NCI-H82 (cell line): ENCODE measurements at regions not wholly inside any gene's neighbourhood (a gene's known extent, or its start where the extent isn't known, plus 50 kb on each side); places are given as distances from the start of the nearest gene placed in this dataset.

Experiments used
- DNase-seq: peaks from one replicate; lab custom pipeline; 2025; lab: John Stamatoyannopoulos, UW

DNA sequence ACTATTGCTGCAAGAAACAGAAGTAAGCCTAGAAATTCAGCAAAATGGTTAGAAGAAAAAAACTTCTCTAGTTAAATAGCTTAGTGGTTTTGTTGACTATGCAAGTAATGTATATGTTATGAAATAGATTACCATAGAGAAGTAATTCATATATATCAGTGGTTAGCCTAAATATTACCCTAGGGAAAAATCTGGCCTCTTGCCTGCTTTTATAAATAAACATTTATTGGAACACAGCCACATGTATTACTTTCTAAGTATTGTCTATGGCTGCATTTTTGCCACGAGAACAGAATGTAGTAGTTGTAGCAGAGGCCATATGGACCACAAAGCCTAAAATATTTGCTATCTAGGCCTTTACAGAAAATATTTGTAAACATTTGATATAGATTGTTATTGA is 1471.7 kb upstream of the PRR20A start:
- no peak for DNase-seq

DNA sequence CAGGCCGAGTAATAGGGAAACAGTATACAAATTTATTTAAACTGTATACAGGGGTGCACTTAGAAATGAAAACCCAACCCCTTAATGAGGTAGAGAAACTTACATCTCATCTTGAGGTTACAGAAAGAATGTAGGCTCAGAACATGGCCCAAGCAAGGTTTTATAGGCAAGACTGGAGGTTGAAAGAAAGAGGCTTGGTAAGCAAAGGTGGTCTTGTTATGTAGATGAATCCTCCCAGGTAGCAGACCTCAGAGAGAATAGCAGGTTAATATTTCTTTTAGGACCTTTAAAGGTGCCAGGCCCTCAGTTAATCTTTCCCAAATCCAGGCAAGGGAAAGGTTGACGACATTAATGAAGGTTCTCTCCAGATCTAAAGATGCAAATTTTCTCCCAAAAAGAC is 1466.8 kb upstream of the PRR20A start:
- DNase-seq: no peak

DNA sequence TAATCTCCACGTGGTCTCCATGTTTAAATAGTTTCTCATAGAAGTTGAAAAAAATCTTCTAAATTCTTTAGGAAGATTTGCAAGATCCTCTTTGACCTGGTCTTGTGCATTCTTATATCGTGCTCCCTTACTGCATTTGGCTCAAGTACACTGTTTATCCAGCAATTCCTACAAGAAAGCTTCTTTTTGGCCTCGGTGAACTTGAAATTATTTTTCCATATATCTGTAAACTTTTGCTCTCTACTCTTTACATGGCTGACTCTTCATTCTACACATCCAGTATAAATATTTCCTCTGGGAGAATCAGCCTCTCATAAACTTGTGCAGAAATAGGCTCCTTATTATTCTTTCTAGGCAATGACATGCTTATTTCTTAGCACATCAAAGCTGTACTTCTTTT is 1457.9 kb upstream of the PRR20A start:
- no peak for DNase-seq

DNA sequence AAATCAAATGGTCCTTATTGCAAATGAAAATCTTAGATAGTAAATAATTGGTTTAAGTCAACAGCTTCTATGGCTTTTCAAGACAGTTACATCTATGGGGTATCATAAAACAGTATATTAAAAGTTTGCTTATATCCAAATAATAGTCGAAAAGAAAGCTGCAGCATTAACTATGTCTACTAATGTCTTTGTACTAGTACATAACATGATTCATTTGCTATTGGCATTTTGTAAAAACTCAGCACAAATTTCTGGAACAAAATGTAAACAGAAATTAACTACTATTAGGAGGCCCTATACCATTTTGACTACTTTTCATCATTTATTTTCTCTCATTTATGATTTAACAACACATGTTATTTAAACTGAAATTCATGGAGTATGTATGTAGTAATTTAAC is 1435.2 kb upstream of the PRR20A start:
- DNase-seq: no peak

DNA sequence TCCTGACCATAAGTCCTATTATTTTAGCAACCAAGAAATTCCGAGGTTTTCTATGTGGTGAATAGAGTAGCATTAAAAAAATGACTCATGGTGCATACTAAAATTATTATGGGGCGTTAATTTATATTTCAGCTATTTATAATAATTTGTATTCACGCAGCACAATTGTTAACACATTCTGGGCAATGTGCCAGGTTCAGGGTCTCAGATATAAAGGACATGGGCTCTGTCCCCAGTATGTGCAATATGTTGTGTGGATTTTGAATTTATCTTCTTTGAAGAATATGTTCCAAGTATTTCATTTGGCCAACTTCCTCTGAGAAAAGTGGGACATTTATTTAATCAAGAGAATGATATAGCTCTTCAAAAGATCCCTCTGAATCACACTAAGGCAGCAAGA is 1434.7 kb upstream of the PRR20A start:
- DNase-seq: peak; percentile 27

DNA sequence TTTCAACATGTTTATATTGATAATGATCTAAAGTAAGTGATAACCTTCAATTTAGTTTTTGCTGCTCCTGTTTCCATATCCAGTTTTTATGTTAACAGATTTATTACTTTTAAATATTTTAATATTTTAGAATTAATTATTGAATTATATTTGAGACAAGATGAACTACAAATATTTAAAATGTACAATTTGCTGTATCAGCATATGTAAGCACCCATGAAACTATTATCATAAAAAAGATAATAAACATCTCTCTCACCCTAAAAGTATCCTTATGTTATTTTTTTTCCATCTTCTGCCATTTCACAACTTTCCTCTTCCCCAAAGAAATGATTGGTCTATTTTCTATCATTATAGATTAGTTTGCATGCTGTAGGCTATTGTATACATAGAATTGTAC is 1426.6 kb upstream of the PRR20A start:
- DNase-seq: no peak

DNA sequence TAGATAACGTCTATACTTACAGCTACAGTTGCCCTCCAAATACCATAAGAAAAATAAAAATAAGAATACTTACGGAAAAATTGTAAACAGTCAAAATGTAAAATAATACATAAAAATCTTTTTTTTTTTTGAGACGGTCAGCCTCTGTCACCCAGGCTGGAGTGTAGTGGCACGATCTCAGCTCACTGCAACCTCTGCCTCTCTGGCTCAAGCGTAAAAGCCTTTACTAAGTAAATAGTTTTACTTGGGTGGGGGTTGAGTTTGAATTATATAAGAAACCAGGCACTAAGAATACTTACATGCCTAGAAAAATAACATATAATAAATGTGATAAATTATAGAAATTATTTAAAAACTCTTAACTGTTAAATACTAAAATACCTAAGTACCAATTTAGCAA is 1413.0 kb upstream of the PRR20A start:
- DNase-seq: no peak

DNA sequence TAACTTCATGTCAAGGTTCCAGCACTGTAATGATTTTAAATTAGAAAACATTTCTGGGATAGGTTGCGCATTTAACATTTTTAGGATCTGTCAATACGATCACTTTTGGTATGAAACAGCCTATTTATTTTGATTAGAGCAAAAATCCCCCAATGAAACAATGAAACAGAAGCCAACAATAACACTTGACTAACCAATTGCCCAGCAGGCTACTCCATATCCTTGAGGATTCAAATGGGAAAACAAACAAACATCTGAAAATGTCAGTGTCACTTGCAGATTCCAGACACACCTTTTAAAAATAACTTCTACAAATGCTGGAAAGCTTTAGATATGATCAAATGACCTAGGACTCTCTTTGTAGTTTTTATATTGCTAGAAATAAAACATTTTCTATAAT is 1412.5 kb upstream of the PRR20A start:
- no peak for DNase-seq

DNA sequence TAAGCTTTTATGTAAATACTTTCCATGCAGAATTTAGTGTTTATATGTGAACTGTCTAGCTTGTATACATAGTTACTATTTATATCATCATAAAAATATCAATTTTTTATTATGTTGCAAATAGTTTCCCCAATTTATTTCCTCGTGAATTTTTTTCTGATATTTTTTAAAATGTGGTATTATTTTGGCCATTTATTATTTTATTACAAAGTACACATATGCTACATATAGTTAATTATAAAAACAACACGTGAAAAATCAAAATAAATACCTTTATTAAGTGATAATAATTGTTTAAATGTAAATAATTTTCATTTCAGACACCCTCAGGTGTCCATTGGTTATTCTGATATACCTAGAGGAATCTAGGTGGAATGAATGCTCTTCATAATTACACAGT is 1394.9 kb upstream of the PRR20A start:
- no peak for DNase-seq

DNA sequence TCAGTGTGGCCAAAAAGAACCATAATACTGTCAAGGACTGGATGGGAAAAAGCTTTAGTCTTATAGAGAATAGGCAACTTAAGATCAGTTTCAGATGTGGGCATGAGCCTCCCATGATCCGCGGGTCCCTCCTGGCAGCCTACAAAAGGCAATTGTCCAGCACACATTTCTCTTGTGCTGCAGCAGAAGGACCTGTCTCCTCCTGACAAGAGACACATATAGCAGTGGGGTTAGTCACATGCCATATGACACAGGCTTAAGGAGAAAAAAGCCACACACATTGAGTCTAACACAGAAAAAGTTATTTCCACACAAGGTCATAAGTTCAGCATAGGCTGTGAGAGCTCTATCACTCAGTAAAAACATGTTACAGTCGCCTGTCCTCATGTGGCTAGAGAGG is 1378.7 kb upstream of the PRR20A start:
- no peak for DNase-seq

DNA sequence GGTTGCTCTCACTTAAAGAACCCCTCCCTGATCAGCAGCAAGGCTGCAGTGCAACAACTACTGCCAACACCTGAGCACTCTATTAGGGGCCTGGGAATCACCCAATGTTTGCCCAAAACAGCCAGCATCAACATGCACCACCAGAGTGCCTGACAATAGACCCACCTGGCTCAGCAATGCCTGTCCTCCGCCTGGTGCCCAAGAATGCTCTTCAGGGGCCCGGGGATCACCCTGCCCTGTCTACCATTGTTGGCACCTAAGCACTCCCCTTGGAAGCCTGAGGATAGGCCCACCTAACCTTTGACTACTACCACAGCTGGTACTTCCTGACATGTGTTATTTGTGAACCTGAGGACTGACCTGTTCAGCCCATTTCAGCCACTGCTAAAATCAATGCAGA is 1363.1 kb upstream of the PRR20A start:
- DNase-seq: no peak

DNA sequence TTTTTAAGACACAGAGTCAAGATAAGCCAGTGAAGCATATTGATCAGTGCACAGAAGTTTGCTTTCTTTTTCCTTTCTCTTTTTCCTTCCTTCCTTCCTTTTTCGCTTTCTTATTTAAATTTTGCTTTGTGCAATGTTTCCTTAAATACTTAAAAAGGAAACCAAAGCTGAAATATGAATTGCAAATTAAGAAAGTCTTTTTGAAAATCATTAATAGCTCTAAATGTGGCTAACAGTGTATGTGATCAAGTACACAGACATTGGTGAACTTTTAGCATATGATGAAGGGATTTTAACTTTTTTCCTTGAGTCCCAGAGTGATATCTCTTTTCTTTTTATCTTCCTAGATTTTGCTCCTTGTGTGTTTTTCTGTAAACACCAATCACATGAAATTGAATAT is 1356.9 kb upstream of the PRR20A start:
- DNase-seq: no peak

DNA sequence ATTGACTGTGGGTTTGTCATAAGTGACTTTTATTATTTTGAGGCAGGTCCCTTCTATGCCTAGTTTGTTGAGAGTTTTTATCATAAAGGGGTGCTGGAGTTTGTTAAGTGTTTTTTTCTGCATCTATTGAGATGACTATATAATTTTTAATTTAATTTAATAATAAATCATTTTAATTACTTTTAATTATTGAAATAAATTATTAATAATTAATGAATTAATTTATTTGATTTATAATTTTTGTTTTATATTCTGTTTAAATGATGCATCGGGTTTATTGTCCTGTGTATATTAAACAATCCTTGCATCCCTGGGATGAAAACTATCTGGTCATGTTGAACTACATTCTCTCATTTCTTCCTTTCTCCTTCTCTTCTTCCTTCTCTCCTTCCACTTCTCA is 1352.2 kb upstream of the PRR20A start:
- no peak for DNase-seq

DNA sequence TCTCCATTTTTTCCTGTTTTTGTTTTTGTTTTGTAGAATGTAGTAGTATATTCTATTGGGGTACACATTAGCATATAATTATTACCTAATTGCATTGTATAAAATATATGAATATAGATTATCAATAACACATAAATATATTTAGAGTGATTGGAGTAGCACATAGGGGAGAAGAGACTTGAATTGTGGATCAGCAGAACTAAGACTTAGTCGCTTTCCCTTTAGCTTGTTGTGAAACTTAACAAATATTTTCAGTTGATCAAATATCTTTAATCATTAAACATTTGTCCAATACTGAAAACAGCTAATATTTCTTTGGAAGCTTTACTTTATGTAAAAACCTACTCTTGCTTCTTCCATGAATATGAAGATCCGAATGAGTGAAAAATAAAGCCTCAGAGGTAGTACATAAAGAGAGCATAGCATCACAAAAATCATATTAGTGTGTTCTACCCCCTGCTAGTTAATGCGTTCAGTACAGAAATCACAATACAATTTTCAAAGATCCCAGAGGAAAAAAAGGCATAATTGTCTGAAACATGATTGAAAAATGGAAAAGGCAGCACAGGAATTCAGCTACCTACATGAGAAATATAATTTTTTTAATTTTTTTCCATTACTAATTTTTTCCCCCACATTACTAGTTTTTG is 1348.0 kb upstream of the PRR20A start:
- no peak for DNase-seq

DNA sequence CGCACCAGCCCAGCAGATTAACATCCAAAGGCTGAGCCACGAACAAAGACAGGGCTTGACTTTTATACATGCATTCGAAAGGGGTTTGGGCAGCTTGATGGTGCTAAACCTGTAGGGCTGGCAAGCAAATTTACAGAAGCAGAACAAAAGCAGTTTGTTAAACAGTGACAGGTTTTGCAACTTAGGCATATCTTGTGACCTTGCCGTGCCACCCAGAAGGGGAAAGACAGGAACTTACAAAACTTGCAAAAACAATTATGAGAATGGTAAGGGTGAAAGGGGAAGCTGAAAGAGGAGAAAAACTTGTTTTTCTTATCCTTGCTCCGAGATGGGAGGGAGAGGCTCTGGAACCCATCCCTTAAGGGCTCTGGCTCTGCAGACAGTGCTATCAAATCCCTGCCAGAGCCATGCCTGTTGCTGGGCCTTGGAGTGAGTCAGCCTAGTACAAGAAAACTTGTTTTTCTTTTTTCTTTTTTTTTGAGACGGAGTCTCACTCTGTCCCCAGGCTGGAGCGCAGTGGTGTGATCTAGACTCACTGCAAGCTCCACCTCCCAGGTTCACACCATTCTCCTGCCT is 1325.2 kb upstream of the PRR20A start:
- DNase-seq: no peak

DNA sequence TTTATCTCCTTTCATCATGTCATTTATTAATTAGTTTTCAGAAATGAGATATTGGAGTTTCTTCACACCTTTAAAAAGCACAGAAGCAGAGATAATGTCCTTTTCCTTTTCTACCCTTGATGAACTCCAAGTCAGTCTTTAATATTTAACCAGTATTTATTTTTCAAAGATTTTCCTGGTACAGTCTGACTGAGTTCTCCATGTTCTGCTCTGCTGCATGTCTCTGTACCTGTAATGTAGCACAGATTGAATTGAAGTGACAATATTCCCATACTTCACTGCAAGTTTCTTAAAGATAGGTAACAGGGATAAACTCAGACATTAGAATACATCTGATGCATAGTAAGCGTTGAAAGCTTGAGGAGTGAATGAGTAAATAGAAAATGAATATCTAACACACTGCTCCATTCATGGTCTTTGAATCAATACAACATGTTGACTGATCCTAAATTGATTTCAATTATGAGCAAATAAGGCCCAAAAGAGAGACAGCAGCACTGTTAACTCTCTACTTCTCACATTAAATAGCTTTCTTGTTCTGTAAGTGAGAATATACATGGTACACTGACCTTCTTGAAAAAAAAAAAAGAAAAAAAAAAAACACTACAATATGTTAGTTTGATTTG is 1323.6 kb upstream of the PRR20A start:
- DNase-seq: no peak

DNA sequence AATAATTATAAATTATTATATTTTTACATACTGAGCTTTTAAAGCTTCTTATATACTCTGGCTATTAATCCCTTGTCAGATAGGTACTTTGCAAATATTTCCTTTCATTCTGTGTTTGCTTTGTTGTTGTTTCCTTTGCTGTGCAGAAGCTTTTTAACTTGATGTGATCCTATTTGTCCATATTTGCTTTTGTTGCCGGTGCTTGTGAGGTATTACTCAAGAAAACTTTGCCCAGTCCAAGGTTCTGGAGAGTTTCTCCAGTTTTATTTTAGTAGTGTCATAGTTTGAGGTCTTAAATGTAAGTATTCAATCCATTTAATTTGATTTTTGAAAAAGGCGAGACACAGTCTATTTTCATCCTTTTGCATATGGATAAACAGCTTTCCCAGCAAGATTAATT is 1319.9 kb upstream of the PRR20A start:
- DNase-seq: no peak

DNA sequence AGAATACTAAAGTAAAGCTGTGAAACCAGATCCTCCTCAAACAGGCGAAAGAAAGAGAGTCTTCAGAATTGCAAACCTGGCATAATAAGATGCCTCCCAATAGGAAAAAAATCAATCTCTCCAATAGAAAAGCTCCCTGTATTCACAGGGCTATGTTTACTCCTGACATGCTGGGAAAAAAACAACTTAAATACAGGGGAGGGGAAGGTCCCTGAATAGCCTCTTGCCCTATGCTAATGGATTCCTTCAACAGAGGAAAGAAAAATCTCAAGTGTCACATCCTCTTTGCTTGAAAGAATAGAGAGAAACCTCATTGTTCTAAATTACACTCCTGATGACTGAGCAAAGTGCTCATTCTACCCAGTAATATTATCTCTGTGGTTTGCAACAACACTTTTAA is 1271.1 kb upstream of the PRR20A start:
- no peak for DNase-seq

DNA sequence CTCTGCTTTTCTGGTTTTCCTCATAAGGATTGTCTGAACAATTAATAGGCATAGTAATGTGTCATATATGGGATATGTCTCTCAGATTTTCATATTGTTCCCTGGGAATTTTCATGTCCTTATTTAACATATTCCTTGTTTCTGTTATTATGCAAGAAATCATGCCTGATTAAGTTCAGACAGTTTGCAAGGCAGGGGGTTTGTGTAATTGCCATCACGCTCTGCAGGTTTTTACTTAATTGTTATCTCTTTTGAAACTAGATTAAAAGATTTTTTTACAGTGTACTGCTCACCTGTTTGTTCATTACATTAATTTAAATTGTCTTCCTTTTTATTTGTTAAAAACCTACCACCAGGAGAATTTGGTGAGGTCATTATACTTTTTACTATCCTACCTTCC is 1253.2 kb upstream of the PRR20A start:
- no peak for DNase-seq

DNA sequence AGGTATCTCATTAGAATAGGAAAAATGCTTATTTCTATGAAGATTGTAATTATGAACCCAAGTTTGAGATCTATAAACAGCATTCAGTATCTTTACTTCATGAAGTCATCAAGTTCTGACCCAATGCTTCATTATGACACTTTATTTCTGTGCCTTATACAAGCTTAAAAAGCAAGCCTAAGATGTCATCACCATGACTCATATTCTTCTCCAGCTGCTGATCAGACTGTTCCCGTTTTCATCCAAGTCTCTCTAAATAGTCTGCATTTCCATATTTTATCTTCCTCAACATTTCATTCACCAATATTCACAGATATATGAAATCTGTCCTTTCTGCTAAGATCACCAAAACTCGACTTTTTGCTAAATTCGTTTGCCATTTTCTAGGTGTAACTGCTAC is 1247.2 kb upstream of the PRR20A start:
- no peak for DNase-seq

DNA sequence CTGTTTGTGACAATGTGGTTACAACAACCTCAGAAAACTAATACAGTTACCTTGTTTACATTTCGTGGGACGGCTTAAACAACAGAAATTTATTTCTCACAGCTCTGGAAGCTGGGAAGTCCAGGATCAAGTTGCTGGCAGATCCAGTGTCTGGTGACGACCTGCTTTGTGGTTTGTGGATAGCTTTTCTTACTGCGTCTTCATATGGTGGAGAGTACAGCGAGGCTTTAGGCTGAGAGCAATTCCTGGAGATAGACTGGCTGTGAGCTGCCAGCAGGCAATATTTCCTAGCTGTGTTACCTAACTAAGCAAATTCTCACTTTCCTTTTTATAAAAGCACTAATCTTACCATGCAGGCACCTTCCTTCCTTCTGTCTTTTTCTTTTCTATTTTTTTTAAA is 1203.5 kb upstream of the PRR20A start:
- no peak for DNase-seq

DNA sequence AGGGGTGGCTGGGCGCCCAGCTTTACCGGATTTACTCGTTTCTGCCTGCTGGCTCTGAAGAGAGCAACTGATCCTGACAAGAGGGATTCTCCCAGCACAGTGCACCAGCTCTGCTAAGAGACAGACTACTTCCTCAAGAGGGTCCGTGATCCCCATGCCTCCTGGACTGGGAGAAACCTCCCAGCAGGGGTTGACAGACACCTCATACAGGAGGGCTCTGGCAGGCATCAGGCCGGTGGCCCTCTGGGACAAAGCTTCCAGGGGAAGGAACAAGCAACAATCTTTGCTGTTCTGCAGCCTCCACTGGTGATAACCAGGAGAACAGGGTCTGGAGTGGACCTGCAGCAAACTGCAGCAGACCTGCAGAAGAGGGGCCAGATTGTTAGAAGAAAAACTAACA is 1192.5 kb upstream of the PRR20A start:
- DNase-seq: no peak

DNA sequence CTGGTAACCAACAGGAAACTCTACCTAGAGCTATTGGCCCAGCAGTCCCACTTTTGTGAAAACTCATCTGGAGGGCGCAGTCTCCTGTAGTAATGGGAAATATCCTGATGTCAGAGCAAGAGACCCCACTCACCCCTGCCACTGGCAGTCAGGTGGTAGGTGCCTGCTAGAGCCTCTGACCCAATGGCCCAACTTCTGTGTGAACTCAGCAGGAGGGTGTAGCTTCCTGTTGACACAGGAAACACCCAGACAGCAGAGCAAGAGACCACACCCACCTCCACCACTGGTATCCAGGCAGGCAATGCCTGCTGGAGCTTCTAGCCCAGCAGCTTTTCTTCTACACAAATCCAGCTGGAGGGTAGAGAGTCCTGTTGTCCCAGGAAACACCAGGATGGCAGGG is 1176.8 kb upstream of the PRR20A start:
- DNase-seq: no peak

DNA sequence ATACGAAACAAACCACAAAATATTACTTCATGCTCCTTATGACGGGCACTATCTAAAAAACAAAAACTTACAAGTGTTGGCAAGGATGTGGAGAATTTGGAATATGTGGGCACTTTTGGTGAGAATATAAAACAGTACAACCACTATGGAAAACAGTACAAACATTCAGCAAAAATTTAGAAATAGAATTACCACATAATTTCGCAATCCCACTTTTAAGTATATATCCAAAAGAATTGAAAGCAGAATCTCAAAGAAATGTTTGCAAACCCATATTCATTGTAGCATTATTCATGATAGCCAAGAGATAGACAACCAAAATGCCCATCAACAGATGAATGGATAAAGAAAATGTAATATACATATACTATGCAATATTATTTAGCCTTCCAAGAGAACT is 1173.7 kb upstream of the PRR20A start:
- no peak for DNase-seq
